Liver (tissue), 3 donors: ENCODE measurements at regions not wholly inside any gene's neighbourhood (a gene's known extent, or its start where the extent isn't known, plus 50 kb on each side); places are given as distances from the start of the nearest gene placed in this dataset.

ENCODE experiments used
- ATF3 ChIP-seq: IDR thresholded peaks from 2 replicates; pipeline ENCODE4 v1.6.1; 2016; ENCODE audit warnings: antibody characterized with exemption
- CTCF ChIP-seq: fragments of 150-350 bp; IDR thresholded peaks from 2 replicates; pipeline ENCODE4 v1.5.1; 2017; ENCODE audit warnings: improper control_type of control experiment, low read depth, low read length; ENCODE audit not compliant: missing input control
- EGR1 ChIP-seq, 2 donors: IDR thresholded peaks; 2 replicates each; pipeline ENCODE4 v1.6.1; 2016 to 2018; ENCODE audit warnings: antibody characterized with exemption in 2 of 2, low read depth in 2 of 2
- FOXA1 ChIP-seq: IDR thresholded peaks from 2 replicates; pipeline ENCODE4 v1.6.1; 2016; ENCODE audit warnings: antibody characterized with exemption
- HNF4A ChIP-seq, 2 donors: conservative IDR thresholded peaks; 2 replicates each; pipeline ENCODE4 v1.6.1; 2016; ENCODE audit warnings: antibody characterized with exemption in 2 of 2, mild to moderate bottlenecking in 2 of 2
- HNF4G ChIP-seq: IDR thresholded peaks from 2 replicates; pipeline ENCODE4 v1.6.1; 2016; ENCODE audit warnings: antibody characterized with exemption
- JUND ChIP-seq, 2 donors: IDR thresholded peaks; 2 replicates each; pipeline ENCODE4 v1.6.1; 2016; ENCODE audit warnings: antibody characterized with exemption in 2 of 2
- MAX ChIP-seq: IDR thresholded peaks from 2 replicates; pipeline ENCODE4 v1.6.1; 2016; ENCODE audit warnings: antibody characterized with exemption
- RAD21 ChIP-seq, 2 donors: IDR thresholded peaks; 2 replicates each; pipeline ENCODE4 v1.6.1; 2016; ENCODE audit warnings: antibody characterized with exemption in 2 of 2, mild to moderate bottlenecking in 2 of 2
- REST ChIP-seq: IDR thresholded peaks from 2 replicates; pipeline ENCODE4 v1.6.1; 2016; ENCODE audit warnings: antibody characterized with exemption, mild to moderate bottlenecking
- SP1 ChIP-seq: IDR thresholded peaks from 2 replicates; pipeline ENCODE4 v1.6.1; 2018; ENCODE audit warnings: antibody characterized with exemption, mild to moderate bottlenecking
- TAF1 ChIP-seq: conservative IDR thresholded peaks from 2 replicates; pipeline ENCODE4 v1.6.1; 2016; ENCODE audit warnings: antibody characterized with exemption, mild to moderate bottlenecking
- YY1 ChIP-seq: IDR thresholded peaks from 2 replicates; pipeline ENCODE4 v1.6.1; 2016; ENCODE audit warnings: antibody characterized with exemption, mild to moderate bottlenecking
- ZBTB33 ChIP-seq: IDR thresholded peaks from 2 replicates; pipeline ENCODE4 v1.6.1; 2016; ENCODE audit warnings: antibody characterized with exemption
- donor health status: healthy.
- donor health status: healthy.

- TF ChIP-seq CTCF: no peak
- TF ChIP-seq HNF4A (conservative IDR thresholded peaks at IDR 0.05): no peak
- no peak for TF ChIP-seq ZBTB33
- TF ChIP-seq SP1: no peak
- no peak for TF ChIP-seq REST
- TF ChIP-seq TAF1: no peak
- TF ChIP-seq YY1: no peak
- TF ChIP-seq MAX: no peak
- TF ChIP-seq JUND (IDR thresholded peaks at IDR 0.05): no peak
- TF ChIP-seq RAD21 (IDR thresholded peaks at IDR 0.05): no peak
- no peak for TF ChIP-seq ATF3
- TF ChIP-seq HNF4G: no peak
- no peak for TF ChIP-seq FOXA1
- no peak for TF ChIP-seq EGR1 (IDR thresholded peaks at IDR 0.05; ENCODE audit: low read depth in 2 of 2)
Measured at GRCh38 chr7:65230231-65230630, 143.4 kb upstream of the ZNF92 start.
